Activated effector memory CD4-positive, alpha-beta T cell treated with anti-CD3 and anti-CD28 coated beads, Interleukin-2, amount 50 U/mL, for 16 hours (primary cell): ENCODE measurements at regions not wholly inside any gene's neighbourhood (a gene's known extent, or its start where the extent isn't known, plus 50 kb on each side); places are given as distances from the start of the nearest gene placed in this dataset.
"Not testable (repeated sequence)": the region's sequence is repeated elsewhere in the genome, so short reads cannot be mapped to it uniquely, and the experiment has no call there.

Experiments used
- DNase-seq: peaks from one replicate; pipeline ENCODE4 v3.0.0-alpha.2; 2020

- no peak for DNase-seq
These were observed 51.0 kb downstream of the FHIP2A start for GRCh38 chr10:114872519-114873087.

- DNase-seq: no peak
These were observed 53.3 kb downstream of the FHIP2A start for GRCh38 chr10:114874827-114875411.

GRCh38 chr10:114875590-114876081 lies 54.1 kb downstream of the FHIP2A start:
- DNase-seq: not testable (repeated sequence)

GRCh38 chr10:114876169-114876568 lies 54.6 kb downstream of the FHIP2A start:
- DNase-seq: no peak

- peak; percentile 67 for DNase-seq
These were observed 55.2 kb downstream of the FHIP2A start for GRCh38 chr10:114876602-114877300.

GRCh38 chr10:114877301-114877644 lies 55.7 kb downstream of the FHIP2A start:
- no peak for DNase-seq

- no peak for DNase-seq
These were observed 57.5 kb downstream of the FHIP2A start for GRCh38 chr10:114879093-114879492.

GRCh38 chr10:114879541-114880158 lies 58.1 kb downstream of the FHIP2A start:
- DNase-seq: peak; percentile 77

- DNase-seq: no peak
These were observed 56.6 kb upstream of the TRUB1 start for GRCh38 chr10:114881417-114881816.

- DNase-seq: no peak
These were observed 56.1 kb upstream of the TRUB1 start for GRCh38 chr10:114881901-114882300.

- no peak for DNase-seq
These were observed 52.6 kb upstream of the TRUB1 start for GRCh38 chr10:114885443-114885842.
